Body of pancreas (tissue), 4 donors: ENCODE measurements at regions not wholly inside any gene's neighbourhood (a gene's known extent, or its start where the extent isn't known, plus 50 kb on each side); places are given as distances from the start of the nearest gene placed in this dataset.

Experiments
- CTCF ChIP-seq, 7 experiments: fragments of 450-650 bp in 4 of 7; fragments of 200-600 bp in 3 of 7; sonication (generic) in 3 of 7; IDR thresholded peaks; one replicate each; pipeline ENCODE4 v1.5.1; 2016 to 2019; ENCODE audit warnings: antibody characterized with exemption in 7 of 7
- POLR2A ChIP-seq, 3 donors: fragments of 450-650 bp; IDR thresholded peaks; one replicate each; pipeline ENCODE4 v1.6.1; 2016; ENCODE audit warnings: antibody characterized with exemption in 3 of 3, mild to moderate bottlenecking in 2 of 3

GRCh38 chr2:176613323-176613987 lies 344.2 kb downstream of the MTX2 start:
- TF ChIP-seq CTCF (IDR thresholded peaks at IDR 0.05) (no peak), POLR2A (IDR thresholded peaks at IDR 0.05) (no peak)
